ENCODE measurements at regions not wholly inside any gene's neighbourhood (a gene's known extent, or its start where the extent isn't known, plus 50 kb on each side); places are given as distances from the start of the nearest gene placed in this dataset.

DNA sequence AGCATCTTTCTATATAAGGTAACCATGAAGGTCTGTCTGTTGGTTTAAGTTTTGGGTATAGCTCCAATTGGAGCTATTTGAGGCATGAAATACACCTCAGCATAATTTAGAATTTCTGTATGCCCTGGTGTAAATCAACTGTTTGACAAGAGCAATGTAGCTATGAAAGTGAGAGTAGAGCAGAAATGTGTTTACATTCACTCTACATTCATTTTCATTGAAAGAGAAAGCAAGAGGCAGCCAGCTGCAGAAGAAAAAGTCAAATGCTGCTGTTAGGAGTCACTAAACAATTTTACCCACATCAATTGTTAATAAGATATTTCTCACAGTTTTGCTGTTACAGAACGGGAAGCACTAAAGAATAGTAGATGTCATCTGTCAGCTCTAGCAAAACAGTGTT lies 252.5 kb downstream of the SLC6A15 start:
- DNase-seq = no peak

GRCh38 chr12:84658877-84659276 lies 253.7 kb downstream of the SLC6A15 start:
- DNase-seq = no peak

DNA sequence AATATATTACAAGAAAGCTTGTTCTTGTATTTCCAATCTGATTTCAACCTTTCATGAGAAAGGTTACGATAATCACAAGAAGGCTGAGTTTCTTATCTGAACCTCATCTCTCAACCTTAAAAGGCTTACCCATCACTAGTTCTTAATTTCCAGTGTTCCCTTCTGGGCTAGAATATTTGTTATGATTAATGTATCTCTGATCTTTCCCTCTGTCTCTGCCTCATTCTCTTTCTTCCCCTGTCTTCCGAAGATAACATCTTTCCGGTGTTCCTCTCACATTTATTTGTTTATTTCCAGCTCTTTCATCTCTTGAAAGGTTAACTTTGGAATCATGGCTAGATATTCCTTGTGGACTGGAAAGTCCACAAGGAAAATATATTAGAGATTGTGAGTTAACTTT lies 255.9 kb downstream of the SLC6A15 start:
- DNase-seq = no peak

GRCh38 chr12:84653482-84653881 lies 259.1 kb downstream of the SLC6A15 start:
- no peak for DNase-seq

DNA sequence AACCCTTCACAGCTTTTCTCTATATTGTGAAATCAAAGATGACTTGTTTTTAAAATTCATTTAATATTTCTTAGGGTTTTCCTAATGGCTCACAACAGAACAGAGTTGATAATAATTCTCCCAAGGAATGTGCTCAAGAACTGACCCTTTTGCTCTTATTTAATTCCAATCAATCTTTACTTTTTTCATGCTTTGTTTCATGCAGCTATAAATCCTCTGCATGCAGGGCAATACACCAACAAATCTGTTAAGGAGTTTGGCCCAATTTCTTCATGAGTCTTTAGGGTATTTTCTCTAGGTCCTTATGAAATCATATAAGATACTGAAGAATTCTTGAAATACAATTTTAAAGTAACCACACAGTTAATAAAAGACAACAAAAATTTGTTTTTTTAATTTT lies 264.2 kb downstream of the SLC6A15 start:
- no peak for DNase-seq

- no peak for DNase-seq
Observed at GRCh38 chr12:84644908-84645307, 267.7 kb downstream of the SLC6A15 start.

DNA sequence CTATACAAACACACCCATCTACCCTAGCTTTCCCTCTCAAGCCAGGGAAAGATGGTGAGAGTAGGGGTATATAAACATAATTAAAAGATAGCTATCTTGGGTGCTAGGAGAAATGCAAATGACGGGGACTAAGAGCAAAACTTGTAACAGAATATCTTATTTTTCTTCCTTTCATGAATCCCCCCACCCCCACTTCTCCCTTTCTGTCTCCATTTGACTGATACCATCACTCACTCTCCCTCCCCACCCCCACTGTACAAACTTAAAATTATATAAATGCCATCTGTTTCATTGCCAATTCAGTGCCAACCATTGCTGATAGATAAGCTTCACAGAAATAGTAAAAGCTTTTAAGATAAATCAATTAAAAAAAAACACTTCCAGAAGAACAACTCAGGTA lies 268.6 kb downstream of the SLC6A15 start:
- no peak for DNase-seq

GRCh38 chr12:84641940-84642545 lies 270.6 kb downstream of the SLC6A15 start:
- no peak for DNase-seq

DNA sequence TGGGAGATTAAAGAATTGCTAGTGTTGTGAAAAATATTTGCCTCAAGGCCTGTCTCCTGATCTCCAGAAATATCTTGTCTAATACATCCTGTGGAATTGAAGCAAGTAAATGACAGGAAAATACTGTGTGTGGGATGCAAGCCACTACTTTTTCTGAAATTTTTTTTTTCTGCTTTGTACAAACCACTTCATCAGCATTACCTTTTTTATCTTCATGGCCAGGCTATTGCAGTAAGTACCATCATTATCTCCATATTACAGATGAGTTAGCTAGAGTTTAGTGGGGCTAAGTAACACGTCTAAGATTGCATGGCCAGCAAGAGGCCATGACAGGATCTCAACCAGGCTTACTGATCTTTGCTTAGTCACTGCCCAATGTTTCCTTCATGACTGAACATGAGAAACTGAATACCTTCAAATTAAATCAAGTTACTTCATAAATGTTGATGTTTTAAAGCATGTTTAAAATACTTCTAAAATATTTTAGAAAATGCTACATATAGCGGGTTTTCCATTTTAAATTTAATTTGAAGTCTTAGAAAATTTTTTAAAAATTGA lies 273.7 kb downstream of the SLC6A15 start:
- no peak for DNase-seq

GRCh38 chr12:84637926-84638325 lies 274.7 kb downstream of the SLC6A15 start:
- DNase-seq = no peak

DNA sequence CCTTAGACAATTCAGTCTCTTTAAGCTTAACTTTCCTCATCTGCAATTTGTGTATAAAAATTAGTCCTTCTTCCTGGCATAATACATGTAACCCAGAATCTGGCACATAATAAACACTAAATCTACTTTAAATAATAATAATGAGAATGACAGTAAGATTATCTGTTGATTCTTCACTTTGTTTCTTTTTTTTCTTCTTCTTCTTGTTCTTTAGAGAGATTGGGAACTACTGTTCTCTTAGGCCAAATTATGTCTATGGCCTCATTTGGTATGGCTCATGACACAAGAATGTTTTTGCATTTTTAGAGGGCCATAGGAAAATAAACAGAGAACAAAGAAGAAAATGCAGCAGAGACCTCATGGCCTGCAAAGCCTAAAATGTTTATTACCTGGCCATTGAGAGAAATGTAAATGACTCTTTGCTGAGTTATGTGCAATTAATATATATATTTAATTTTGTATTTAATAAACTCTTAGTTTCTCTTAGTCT lies 275.8 kb downstream of the SLC6A15 start:
- no peak for DNase-seq

DNA sequence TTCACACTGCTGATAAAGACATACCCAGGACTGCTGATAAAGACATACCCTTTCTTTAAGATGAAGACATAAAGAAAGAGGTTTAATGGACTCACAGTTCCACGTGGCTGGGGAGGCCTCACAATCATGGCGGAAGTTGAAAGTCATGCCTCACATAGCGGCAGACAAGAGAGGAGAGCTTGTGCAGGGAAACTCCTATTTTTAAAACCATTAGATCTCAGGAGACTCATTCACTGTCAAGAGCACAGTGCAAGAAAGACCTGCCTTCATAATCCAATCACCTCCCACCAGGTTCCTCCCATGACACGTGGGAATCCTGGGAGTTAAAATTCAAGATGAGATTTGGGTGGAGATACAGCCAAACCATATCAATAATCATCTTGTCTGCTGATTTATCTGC lies 278.1 kb downstream of the SLC6A15 start:
- DNase-seq = no peak

DNA sequence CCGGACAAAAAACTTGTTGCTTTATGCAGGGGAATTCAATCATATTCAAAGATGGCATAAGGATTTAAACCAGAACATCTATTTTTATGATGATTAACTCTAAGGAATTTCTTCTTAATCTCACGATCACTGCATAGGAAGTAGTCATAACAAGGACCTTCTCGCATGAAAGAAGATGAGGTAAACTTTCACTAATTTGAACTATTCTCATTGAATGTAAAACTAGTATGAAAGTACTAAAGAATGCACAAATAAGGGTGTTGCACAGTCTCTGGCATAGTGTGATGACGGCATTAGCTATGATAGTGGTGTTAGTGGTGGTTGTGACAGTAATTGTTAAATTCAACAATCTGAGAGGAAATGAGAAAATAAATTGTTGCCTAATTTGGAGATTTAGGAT lies 280.0 kb downstream of the SLC6A15 start:
- DNase-seq = no peak

GRCh38 chr12:84631020-84631419 lies 281.6 kb downstream of the SLC6A15 start:
- no peak for DNase-seq

- DNase-seq = no peak
Observed at GRCh38 chr12:84627593-84627992, 285.0 kb downstream of the SLC6A15 start.

- DNase-seq = no peak
Observed at GRCh38 chr12:84624601-84625000, 288.0 kb downstream of the SLC6A15 start.

DNA sequence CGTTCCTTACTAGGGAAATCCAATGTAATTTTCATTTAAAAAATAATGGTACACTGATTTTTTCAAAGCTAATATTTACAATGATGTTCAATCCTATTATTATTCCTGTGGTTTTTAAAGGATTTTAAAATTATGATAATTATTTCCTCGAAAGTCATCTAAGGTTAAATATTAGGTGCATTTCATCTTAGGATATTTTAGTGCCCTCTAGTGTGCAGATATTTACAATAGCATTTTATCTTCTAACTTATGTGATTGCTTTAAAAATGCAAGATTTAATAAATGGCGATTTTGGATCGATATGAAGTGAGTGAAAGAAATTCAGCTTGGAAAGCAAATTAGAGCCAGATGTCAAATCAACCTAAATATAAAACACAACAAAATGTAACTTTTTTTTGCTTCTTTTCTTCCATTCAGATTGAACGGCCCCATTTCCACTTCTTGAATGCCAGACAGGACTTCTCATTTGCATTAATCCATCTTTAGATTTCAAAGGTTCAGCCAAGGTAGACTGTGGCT lies 293.5 kb downstream of the SLC6A15 start:
- DNase-seq = no peak

DNA sequence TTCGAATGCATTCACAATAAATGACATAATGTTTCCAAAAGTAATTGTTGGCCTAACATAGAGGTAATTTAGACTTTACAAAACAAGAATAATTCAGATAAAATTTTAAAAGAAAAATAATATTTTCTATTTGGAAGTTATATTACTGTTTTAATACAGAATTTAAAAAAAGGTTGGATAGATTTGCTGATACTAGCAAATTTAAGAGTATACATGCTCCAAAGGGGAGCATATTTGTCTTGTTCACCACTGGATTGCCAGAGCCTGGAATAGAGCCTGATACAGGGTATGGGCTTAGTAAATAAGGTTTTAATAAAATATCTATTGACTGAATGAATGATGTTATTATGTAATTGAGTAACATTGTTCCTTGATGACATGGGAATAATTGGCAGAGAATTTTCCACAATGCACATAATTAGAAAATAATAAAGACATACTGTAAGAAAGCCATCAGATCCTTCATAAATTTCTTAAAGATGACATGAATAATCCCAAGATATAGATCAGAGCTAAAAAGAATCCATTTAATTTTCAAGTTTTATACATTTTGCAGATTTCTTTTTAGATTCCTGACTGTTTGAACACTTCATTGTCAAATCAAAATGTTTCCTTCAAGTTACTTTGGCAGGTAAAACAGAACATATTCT lies 305.3 kb downstream of the SLC6A15 start:
- DNase-seq = no peak

DNA sequence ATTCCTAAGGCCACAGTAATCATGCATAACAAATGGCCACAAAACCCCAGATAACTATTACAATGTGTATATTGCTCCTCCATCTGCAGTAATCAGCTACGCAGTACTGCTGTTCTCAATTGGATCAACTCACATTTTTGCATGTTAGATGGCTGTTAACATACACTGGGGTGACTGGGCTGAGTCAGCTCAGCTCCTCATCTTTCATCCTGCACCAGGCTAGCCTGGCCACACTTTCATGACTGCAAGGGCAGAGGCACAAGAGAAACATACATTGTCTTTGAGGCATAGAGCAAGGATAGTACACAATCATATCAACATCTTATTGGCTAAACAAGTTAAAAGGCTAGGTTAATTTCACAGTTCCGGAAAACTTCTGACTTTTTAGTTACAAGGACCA lies 306.6 kb downstream of the SLC6A15 start:
- no peak for DNase-seq

DNA sequence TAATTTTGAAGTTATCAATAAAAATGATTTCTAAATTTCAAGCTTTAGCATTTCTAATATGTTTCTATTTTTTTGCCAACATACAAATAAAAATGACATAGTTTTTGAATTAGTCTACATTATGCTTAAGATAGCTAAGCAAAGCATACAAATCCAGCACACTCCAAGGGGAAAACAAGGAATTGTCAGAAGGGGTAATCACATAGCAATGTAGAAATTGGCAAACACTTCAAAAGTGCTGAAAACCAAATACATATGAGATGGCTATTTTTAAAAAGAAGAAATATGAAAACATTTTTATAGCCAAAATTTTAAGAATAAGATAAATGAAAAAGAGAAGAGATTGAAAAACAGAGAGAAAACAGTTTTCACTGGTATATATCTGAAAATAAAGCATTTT lies 308.0 kb downstream of the SLC6A15 start:
- DNase-seq = no peak

GRCh38 chr12:84603484-84604248 lies 308.9 kb downstream of the SLC6A15 start:
- DNase-seq = no peak

GRCh38 chr12:84601483-84601882 lies 311.1 kb downstream of the SLC6A15 start:
- DNase-seq = no peak

- DNase-seq = no peak
Observed at GRCh38 chr12:84599539-84599938, 313.1 kb downstream of the SLC6A15 start.

DNA sequence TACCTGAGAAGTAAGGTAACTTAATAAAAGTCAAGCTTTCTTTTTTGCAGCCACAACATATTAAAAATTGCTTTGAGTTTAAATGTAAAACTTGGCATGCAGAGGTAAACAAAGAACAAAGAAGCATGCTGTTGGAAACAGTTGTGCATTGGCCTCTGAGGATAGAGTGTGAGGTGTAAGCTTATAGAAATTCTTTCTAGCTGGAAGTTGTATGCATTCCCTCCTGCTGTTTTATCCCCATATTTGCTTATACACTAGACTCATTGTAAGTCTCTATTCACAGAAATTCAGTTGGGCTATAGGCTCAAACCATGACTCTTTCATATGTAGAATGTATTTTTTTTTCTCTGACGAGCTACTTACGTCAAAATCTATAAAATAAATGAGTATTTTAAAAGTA lies 316.3 kb downstream of the SLC6A15 start:
- DNase-seq = no peak
